Stimulated activated CD8-positive, alpha-beta memory T cell treated with anti-CD3 and anti-CD28 coated beads, Interleukin-7, amount 100 ng/mL, for 48 hours (primary cell): ENCODE measurements at regions not wholly inside any gene's neighbourhood (a gene's known extent, or its start where the extent isn't known, plus 50 kb on each side); places are given as distances from the start of the nearest gene placed in this dataset.

Experiments used
- DNase-seq, 2 donors: peaks; one replicate each; pipeline ENCODE4 v3.0.0-alpha.2; 2020; ENCODE audit warnings: low read depth in 1 of 2; ENCODE audit errors: extremely low read depth in 1 of 2

DNA sequence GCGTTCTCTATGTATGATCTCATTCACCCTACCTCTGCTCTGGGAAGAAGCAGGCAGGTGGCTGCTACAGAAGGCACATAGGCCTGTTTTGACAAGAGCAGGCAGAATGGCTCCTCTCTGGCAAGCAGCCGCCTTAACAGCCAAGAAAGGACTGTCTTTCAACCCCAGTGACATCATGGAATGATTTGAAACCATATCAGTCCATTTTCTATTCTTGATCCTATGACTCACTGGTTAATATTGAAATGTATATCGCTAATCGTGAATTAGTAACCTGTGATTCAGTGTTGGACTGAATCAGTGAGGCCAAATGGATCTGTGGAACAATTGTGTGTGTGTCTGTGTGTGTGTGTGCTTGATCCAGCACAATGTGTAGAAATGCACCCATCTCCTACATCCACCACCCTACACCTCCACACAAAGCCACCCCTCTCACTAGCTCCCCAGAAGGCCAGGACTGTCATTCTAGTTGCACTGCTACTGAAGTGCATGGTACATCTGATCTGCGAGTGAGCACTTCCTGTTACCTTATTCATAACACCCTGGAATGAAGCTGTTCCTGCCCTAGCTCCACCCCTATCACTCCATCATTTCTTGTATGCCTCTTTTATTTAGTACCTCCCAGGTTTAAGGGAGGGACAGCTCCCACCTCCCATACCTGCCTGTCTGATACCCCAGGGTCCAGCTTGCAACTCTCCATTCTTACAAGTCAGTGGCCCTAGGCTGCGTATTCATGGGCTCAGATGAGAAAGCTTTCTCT, 460.0 kb downstream of the FOXO1 start:
- DNase-seq = no peak

GRCh38 chr13:40207001-40207478, 459.4 kb downstream of the FOXO1 start:
- no peak for DNase-seq

GRCh38 chr13:40208517-40208916, 457.9 kb downstream of the FOXO1 start:
- DNase-seq = no peak

- DNase-seq = no peak
These were observed 455.4 kb downstream of the FOXO1 start for GRCh38 chr13:40210865-40211585.

GRCh38 chr13:40211586-40211968, 454.9 kb downstream of the FOXO1 start:
- no peak for DNase-seq

GRCh38 chr13:40213779-40214178, 452.7 kb downstream of the FOXO1 start:
- no peak for DNase-seq

DNA sequence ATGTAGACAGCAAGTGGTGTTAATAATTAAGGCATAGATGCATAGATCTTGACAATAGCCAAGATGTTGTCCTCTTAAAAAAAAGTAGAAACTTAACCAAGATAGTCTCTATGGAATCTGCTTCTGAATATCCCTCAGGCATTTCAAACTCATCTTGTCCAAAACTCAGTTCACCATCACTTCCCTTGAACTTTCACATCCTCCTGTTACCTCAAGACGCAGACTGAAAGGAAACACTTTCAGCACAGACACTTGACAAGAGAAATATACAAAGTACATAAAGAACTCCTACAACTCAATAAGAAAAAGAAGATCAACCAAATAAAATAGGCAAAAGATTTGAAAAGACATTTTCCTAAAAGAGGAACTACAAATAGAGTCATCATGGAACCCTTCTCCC, 451.1 kb downstream of the FOXO1 start:
- DNase-seq = no peak

DNA sequence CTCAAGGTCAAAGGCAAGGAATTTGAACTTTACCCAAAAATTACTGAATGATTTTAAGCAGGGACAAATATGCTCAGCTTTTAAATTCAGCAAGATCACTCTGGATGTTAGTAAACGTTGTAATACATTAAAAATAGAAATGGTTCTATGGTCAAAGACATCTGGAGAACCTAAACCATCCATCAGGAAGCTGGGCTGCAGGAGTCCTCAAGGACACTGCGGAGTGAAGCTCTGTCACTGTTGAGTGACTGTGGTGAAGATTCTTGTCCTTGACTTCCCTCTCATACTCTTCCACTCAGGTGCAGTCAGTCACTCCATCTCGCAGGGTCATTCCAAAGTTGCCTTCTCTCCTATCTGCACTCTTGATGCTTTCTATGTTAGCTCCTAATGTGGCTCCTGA, 450.7 kb downstream of the FOXO1 start:
- DNase-seq = no peak

DNA sequence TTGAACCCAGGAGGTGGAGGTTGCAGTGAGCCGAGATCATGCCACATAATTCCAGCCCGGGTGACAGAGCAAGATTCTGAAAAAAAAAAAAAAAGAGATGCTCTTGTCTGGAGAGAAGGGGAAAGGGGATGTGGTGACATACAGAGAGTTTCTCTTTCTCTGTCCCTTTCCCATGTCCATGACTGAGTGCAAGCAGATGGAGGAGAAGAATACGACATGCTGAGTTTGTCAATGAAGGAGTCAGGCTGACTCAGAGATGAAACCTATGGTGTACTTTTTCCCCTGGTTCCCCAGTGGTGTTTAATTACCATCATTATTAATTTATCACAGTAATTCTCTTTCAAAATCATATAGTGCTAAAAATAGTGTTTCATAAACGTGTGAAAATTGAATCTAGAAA, 448.8 kb downstream of the FOXO1 start:
- no peak for DNase-seq

DNA sequence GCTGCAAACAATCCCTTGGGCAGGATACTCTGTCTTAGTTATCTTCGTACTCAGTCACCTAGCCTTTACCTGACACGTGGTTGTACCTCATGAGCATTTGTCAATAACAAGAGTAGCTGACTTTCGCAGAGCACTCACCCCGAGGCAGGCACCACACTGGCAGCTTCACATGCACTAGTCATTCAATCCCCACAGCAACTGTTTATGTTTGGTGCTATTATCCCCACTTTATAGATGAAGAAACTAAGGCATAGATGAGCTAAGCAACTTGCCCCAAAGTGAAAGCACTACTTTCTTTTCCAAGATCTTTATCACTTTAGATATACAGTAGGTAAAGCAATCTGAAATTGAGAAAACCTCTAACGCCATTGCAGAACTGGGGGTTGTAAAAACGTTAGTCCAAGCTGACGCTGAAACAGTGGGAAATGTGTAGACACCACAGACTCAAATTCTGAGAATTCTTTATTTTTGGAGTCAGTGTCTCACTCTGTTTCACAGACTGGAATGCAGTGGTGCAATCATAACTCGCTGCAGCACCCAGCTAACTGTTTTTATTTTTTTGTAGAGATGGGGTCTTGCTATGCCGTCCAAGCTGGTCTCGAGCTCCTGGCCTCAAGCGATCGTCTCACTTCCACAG, 446.0 kb downstream of the FOXO1 start:
- DNase-seq = peak in 1 of 2 donors; percentile 56

GRCh38 chr13:40221131-40221459, 445.3 kb downstream of the FOXO1 start:
- DNase-seq = no peak

DNA sequence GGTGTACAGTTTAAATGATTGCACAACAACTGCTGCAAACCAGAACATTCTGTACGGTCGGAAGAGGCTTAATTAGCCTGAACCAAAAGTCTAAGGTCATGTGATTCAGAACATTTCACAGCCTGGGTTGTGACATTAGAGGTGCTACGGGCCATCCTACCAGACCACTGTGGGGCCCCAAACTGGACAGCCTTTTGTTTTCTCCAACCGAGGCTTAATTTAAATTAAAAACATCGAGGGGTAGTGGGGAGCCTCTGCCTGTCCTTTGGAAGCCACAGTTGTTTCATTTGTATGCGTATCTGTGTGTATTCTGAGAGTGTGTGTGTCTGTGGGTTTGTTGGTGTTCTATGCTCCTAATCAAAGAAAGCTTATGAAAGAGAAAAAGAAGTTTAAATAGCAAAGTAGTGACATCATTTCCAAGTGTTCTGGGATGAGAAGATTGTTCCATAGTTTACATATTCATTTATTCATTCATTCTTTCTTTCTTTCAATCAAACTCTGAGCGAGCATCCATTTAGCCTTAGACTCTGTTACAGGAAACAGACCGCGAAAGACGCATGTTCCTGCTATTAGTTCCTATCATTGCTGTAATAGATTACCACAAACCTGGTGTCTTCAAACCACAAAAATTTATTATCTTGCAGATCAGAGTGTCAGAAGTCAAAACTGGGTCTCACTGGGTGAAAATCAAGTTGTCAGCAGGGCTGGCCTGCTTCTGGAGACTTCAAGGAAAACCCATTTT, 444.8 kb downstream of the FOXO1 start:
- peak in 1 of 2 donors; percentile 34 for DNase-seq

DNA sequence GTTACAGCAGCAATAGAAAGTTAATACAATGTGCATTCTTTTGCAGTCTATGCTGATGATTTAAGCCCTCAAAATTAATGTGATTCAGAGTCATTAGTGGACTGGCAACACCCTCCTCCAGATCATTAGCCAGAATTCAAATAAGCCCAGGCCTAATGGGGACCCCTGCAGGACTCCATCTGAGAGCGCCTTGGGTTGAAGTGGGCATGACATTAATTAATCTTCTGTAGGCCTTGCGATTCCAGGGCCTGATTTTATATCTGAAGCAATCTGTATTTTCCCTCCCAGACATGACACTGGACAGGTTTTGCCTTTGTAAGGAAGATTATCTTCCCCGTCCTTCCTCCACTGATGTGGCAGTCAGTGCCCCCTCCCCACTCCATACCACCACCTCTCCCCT, 442.9 kb downstream of the FOXO1 start:
- DNase-seq = no peak

GRCh38 chr13:40228496-40228895, 437.9 kb downstream of the FOXO1 start:
- no peak for DNase-seq

GRCh38 chr13:40228990-40229389, 437.5 kb downstream of the FOXO1 start:
- no peak for DNase-seq

- no peak for DNase-seq
These were observed 435.6 kb downstream of the FOXO1 start for GRCh38 chr13:40230833-40231266.

GRCh38 chr13:40231311-40231710, 435.1 kb downstream of the FOXO1 start:
- no peak for DNase-seq

- no peak for DNase-seq
These were observed 434.7 kb downstream of the FOXO1 start for GRCh38 chr13:40231751-40232150.

DNA sequence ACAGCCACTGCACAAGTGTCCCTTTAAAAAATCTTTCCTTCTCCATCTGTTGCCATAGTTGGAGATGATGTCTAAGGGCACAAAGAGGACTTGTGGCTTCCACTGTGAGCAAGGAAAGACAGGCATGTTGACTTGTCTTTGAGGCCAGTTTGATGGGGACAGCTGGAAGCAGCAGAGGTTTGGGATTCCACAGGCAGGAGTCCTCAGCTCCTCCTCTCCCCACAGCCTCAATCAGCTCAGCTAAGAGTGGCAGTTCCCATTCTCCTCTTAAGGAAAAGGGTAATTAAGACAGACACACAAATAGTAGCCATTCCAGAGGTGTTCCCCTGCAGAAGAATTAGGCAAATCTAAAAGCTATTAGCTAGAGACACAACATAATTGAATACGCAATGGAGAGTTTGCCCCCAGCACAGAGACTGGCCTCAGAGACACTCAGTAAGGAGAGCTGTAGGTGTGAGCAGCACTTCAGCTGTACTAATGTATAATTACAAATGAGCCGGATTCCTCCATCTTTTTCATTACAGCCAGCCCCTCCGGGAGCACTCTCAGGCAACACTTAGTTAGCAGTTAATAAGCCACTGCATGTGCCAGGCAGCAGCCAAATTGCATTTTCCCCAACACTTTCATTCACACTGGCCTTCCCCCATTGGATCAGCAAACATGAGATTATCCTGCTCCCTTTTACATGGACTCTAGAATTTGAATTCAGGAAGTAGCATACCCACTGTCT, 434.0 kb downstream of the FOXO1 start:
- no peak for DNase-seq

GRCh38 chr13:40233731-40234195, 432.7 kb downstream of the FOXO1 start:
- DNase-seq = no peak
